MV-4-11 (cell line): ENCODE measurements at regions not wholly inside any gene's neighbourhood (a gene's known extent, or its start where the extent isn't known, plus 50 kb on each side); places are given as distances from the start of the nearest gene placed in this dataset.
"Not testable (repeated sequence)": the region's sequence is repeated elsewhere in the genome, so short reads cannot be mapped to it uniquely, and the experiment has no call there.

Source experiments
- DNase-seq: peaks from one replicate; lab custom pipeline; 2025; lab: John Stamatoyannopoulos, UW

- no peak for DNase-seq
Observed at GRCh38 chrX:95218976-95219375, 1465.7 kb upstream of the DIAPH2 start.

GRCh38 chrX:95248386-95248785, 1436.3 kb upstream of the DIAPH2 start:
- DNase-seq, result no peak

GRCh38 chrX:95290455-95290854, 1394.2 kb upstream of the DIAPH2 start:
- DNase-seq, result no peak

GRCh38 chrX:95291561-95291960, 1393.1 kb upstream of the DIAPH2 start:
- no peak for DNase-seq

- DNase-seq, result no peak
Observed at GRCh38 chrX:95318882-95319281, 1365.8 kb upstream of the DIAPH2 start.

- no peak for DNase-seq
Observed at GRCh38 chrX:95325185-95325584, 1359.5 kb upstream of the DIAPH2 start.

- DNase-seq, result no peak
Observed at GRCh38 chrX:95330292-95330691, 1354.3 kb upstream of the DIAPH2 start.

- DNase-seq, result no peak
Observed at GRCh38 chrX:95332530-95332929, 1352.1 kb upstream of the DIAPH2 start.

GRCh38 chrX:95346856-95347255, 1337.8 kb upstream of the DIAPH2 start:
- no peak for DNase-seq

GRCh38 chrX:95350774-95351488, 1333.7 kb upstream of the DIAPH2 start:
- no peak for DNase-seq

- DNase-seq, result no peak
Observed at GRCh38 chrX:95367286-95367685, 1317.4 kb upstream of the DIAPH2 start.

- no peak for DNase-seq
Observed at GRCh38 chrX:95382799-95383198, 1301.8 kb upstream of the DIAPH2 start.

- no peak for DNase-seq
Observed at GRCh38 chrX:95383778-95384177, 1300.9 kb upstream of the DIAPH2 start.

GRCh38 chrX:95427389-95427788, 1257.3 kb upstream of the DIAPH2 start:
- DNase-seq, result no peak

- no peak for DNase-seq
Observed at GRCh38 chrX:95435198-95435597, 1249.4 kb upstream of the DIAPH2 start.

- no peak for DNase-seq
Observed at GRCh38 chrX:95441836-95442235, 1242.8 kb upstream of the DIAPH2 start.

- DNase-seq, result no peak
Observed at GRCh38 chrX:95484781-95485180, 1199.9 kb upstream of the DIAPH2 start.

- no peak for DNase-seq
Observed at GRCh38 chrX:95505721-95506120, 1178.9 kb upstream of the DIAPH2 start.

GRCh38 chrX:95509474-95509873, 1175.2 kb upstream of the DIAPH2 start:
- DNase-seq, result no peak

GRCh38 chrX:95524018-95524417, 1160.6 kb upstream of the DIAPH2 start:
- DNase-seq, result not testable (repeated sequence)

GRCh38 chrX:95536111-95536510, 1148.5 kb upstream of the DIAPH2 start:
- DNase-seq, result no peak

- no peak for DNase-seq
Observed at GRCh38 chrX:95536661-95537060, 1148.0 kb upstream of the DIAPH2 start.

GRCh38 chrX:95539041-95539440, 1145.6 kb upstream of the DIAPH2 start:
- no peak for DNase-seq

GRCh38 chrX:95549552-95549951, 1135.1 kb upstream of the DIAPH2 start:
- not testable (repeated sequence) for DNase-seq
